DOHH2 (cell line): ENCODE measurements at regions not wholly inside any gene's neighbourhood (a gene's known extent, or its start where the extent isn't known, plus 50 kb on each side); places are given as distances from the start of the nearest gene placed in this dataset.

Source experiments
- H3F3A ChIP-seq: fragments of 200-600 bp; sonication (generic), shearing (Covaris generic); 2 replicates; pipeline ENCODE4 v1.6.0; 2016; ENCODE audit warnings: antibody characterized with exemption, mild to moderate bottlenecking; ENCODE audit not compliant: control insufficient read depth, insufficient read depth
- H3K27ac ChIP-seq: fragments of 200-600 bp; sonication (generic); 2 replicates; pipeline ENCODE4 v1.5.1; 2014; ENCODE audit warnings: low read depth, mild to moderate bottlenecking, low read length, moderate library complexity
- H3K27me3 ChIP-seq: fragments of 200-600 bp; sonication (generic); 2 replicates; pipeline ENCODE4 v1.6.1; 2014; ENCODE audit warnings: mild to moderate bottlenecking, low read length, mixed read lengths; ENCODE audit not compliant: control insufficient read depth
- H3K36me3 ChIP-seq: fragments of 200-600 bp; sonication (generic); 2 replicates; pipeline ENCODE4 v1.6.1; 2014; ENCODE audit warnings: mild to moderate bottlenecking, low read length, moderate library complexity, mixed read lengths; ENCODE audit not compliant: control insufficient read depth
- H3K4me1 ChIP-seq: fragments of 200-600 bp; sonication (generic); 2 replicates; pipeline ENCODE4 v1.6.1; 2014; ENCODE audit warnings: mild to moderate bottlenecking, low read length, mixed read lengths; ENCODE audit not compliant: control insufficient read depth
- H3K4me2 ChIP-seq: fragments of 200-600 bp; sonication (generic); 2 replicates; pipeline ENCODE4 v1.6.0; 2014; ENCODE audit warnings: mild to moderate bottlenecking, low read length, moderate library complexity
- H3K4me3 ChIP-seq: fragments of 200-600 bp; sonication (generic); 2 replicates; pipeline ENCODE4 v1.5.1; 2014; ENCODE audit warnings: mild to moderate bottlenecking, low read length, mixed read lengths
- H3K79me2 ChIP-seq: fragments of 200-600 bp; sonication (generic); 2 replicates; pipeline ENCODE4 v1.6.1; 2014; ENCODE audit warnings: mild to moderate bottlenecking, low read length, mixed read lengths; ENCODE audit not compliant: control insufficient read depth
- H3K9me2 ChIP-seq: fragments of 200-600 bp; sonication (generic); replicated peaks from 2 replicates; pipeline ENCODE4 v1.6.1; 2014; ENCODE audit warnings: mild to moderate bottlenecking, low read length, mixed read lengths; ENCODE audit not compliant: control insufficient read depth
- H3K9me3 ChIP-seq: fragments of 200-600 bp; sonication (generic); 2 replicates; pipeline ENCODE4 v1.6.1; 2014; ENCODE audit warnings: antibody characterized with exemption, low read length, mixed read lengths; ENCODE audit not compliant: control insufficient read depth, insufficient read depth
- H4K20me1 ChIP-seq: fragments of 200-600 bp; sonication (generic); 2 replicates; pipeline ENCODE4 v1.6.0; 2014; ENCODE audit warnings: low read depth, mild to moderate bottlenecking, antibody characterized with exemption, low read length, moderate library complexity; ENCODE audit not compliant: control insufficient read depth, insufficient read depth
- CTCF ChIP-seq: fragments of 200-600 bp; sonication (generic); IDR thresholded peaks from one replicate; pipeline ENCODE4 v1.5.1; 2014; ENCODE audit warnings: antibody characterized with exemption, mild to moderate bottlenecking, low read depth, low read length; ENCODE audit not compliant: poor library complexity, severe bottlenecking
- EZH2phosphoT487 ChIP-seq: fragments of 200-600 bp; sonication (generic); IDR thresholded peaks from 2 replicates; pipeline ENCODE4 v1.6.1; 2017; ENCODE audit warnings: borderline replicate concordance, mild to moderate bottlenecking, antibody characterized with exemption, low read length, moderate library complexity, mixed read lengths

GRCh38 chr12:127425474-127425873, 841.5 kb upstream of the TMEM132C start:
- H3K27ac ChIP-seq: no peak overlapping the region

GRCh38 chr12:127428420-127428819, 838.5 kb upstream of the TMEM132C start:
- H3K9me2 ChIP-seq: no peaks in the 10 kb centered on the region
- H3K27ac ChIP-seq: no peak overlapping the region
- no peaks in the 10 kb centered on the region for H3F3A ChIP-seq
- no peaks in the 10 kb centered on the region for H3K36me3 ChIP-seq
- no peak overlapping the region for H3K4me3 ChIP-seq
- H3K27me3 ChIP-seq: no peaks in the 10 kb centered on the region
- no peak overlapping the region for H3K4me2 ChIP-seq
- peaks cover 3% of the 10 kb centered on the region; the same call in 1 of the 2 replicates for H3K9me3 ChIP-seq
- H3K4me1 ChIP-seq: no peaks in the 10 kb centered on the region
- no peaks in the 10 kb centered on the region for H4K20me1 ChIP-seq
- H3K79me2 ChIP-seq: no peaks in the 10 kb centered on the region
- TF ChIP-seq CTCF: no peak
- TF ChIP-seq EZH2phosphoT487: no peak

More at GRCh38 chr12:127425474-127425873, 841.5 kb upstream of the TMEM132C start:
- H3K9me2 ChIP-seq: no peaks in the 10 kb centered on the region
- no peaks in the 10 kb centered on the region for H4K20me1 ChIP-seq
- no peak overlapping the region for H3K4me2 ChIP-seq
- no peak overlapping the region for H3K4me3 ChIP-seq
- H3K4me1 ChIP-seq: no peaks in the 10 kb centered on the region
- TF ChIP-seq CTCF (no peak), EZH2phosphoT487 (no peak)
- H3K79me2 ChIP-seq: no peaks in the 10 kb centered on the region
- no peaks in the 10 kb centered on the region for H3K36me3 ChIP-seq
- H3F3A ChIP-seq: no peaks in the 10 kb centered on the region
- H3K9me3 ChIP-seq: peaks cover 3% of the 10 kb centered on the region; the same call in 1 of the 2 replicates
- H3K27me3 ChIP-seq: no peaks in the 10 kb centered on the region

- H3K27me3 ChIP-seq: no peaks in the 10 kb centered on the region
- no peaks in the 10 kb centered on the region for H3F3A ChIP-seq
- H3K36me3 ChIP-seq: no peaks in the 10 kb centered on the region
- H3K9me2 ChIP-seq: no peaks in the 10 kb centered on the region
- TF ChIP-seq CTCF (no peak), EZH2phosphoT487 (no peak)
- H4K20me1 ChIP-seq: no peaks in the 10 kb centered on the region
- H3K27ac ChIP-seq: no peak overlapping the region
- no peaks in the 10 kb centered on the region for H3K79me2 ChIP-seq
- H3K4me1 ChIP-seq: no peaks in the 10 kb centered on the region
- peaks cover 3% of the 10 kb centered on the region; the same call in 1 of the 2 replicates for H3K9me3 ChIP-seq
- no peak overlapping the region for H3K4me2 ChIP-seq
- no peak overlapping the region for H3K4me3 ChIP-seq
Observed at GRCh38 chr12:127429551-127430285, 837.3 kb upstream of the TMEM132C start.
